Fibroblast of mammary gland (primary cell): ENCODE measurements at regions not wholly inside any gene's neighbourhood (a gene's known extent, or its start where the extent isn't known, plus 50 kb on each side); places are given as distances from the start of the nearest gene placed in this dataset.

Source experiments
- DNase-seq: peaks from one replicate; pipeline ENCODE4 v3.0.0-alpha.2; 2010; ENCODE audit warnings: low read depth
- H3K4me3 ChIP-seq: 2 replicates; pipeline ENCODE4 v1.5.1; 2011; ENCODE audit warnings: low read depth, mild to moderate bottlenecking, low read length, moderate library complexity; ENCODE audit not compliant: control insufficient read depth
- CTCF ChIP-seq: conservative IDR thresholded peaks from 2 replicates; pipeline ENCODE4 v1.5.1; 2011; ENCODE audit warnings: low read depth, low read length, inconsistent platforms; ENCODE audit not compliant: control insufficient read depth, insufficient read depth

GRCh38 chr10:101291331-101292193 is 62.3 kb upstream of the LBX1 start:
- H3K4me3 ChIP-seq = peak overlapping the region; percentile 40
- TF ChIP-seq CTCF = peak; percentile 41
- peak; percentile 14 for DNase-seq

DNA sequence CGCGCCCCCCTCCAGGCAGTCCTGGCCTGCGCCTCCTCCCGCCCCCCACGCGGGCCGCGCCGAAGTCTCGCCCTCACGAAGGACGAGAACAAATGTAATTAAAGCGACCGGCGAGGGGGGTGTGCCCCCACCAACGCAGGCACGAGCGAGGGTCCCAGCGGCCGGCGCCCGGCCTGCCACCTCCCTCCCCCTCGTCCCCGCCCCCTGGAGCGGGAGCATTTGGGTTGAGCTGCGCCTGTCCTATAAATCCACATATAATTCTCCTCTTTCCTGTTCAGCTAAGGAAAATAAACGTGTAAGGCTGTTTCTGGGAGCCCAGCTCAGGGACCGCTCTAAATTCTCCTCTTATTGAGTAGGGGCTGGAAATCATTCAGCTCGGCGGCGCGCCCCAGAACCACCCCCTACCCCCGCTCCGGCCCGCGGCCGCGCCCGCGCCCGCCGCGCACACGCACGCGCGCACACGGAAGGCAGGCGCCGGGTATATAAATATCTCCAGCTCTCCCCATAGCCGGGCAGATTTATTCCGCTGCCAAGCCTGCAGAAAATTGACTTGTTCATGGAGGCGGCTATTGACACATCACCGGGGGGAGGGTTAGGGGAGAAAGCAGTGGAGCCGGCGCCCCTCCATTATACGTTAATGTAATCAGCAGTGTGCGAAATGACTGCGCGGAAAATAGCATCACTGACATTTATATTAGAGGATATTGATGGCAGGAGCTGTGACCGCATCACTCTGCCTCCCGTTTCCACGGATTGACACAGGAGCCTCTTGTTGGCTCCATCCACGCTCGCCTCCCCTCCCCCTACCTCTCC is 61.6 kb upstream of the BTRC start:
- no peak for DNase-seq
- peak overlapping the region; percentile 40 for H3K4me3 ChIP-seq
- no peak for TF ChIP-seq CTCF

- DNase-seq = no peak
- no peak for TF ChIP-seq CTCF
- H3K4me3 ChIP-seq = no peak overlapping the region
Measured at GRCh38 chr10:101293007-101293723, 60.8 kb upstream of the BTRC start.

- no peak for TF ChIP-seq CTCF
- H3K4me3 ChIP-seq = no peak overlapping the region
- DNase-seq = no peak
Measured at GRCh38 chr10:101294109-101294508, 59.9 kb upstream of the BTRC start.

GRCh38 chr10:101295261-101295660 is 58.7 kb upstream of the BTRC start:
- no peak for DNase-seq
- H3K4me3 ChIP-seq = no peak overlapping the region
- no peak for TF ChIP-seq CTCF

GRCh38 chr10:101297901-101298486 is 56.0 kb upstream of the BTRC start:
- peak; percentile 33 for DNase-seq
- no peak overlapping the region for H3K4me3 ChIP-seq
- peak; percentile 70 for TF ChIP-seq CTCF
